HepG2 (cell line): ENCODE measurements at regions not wholly inside any gene's neighbourhood (a gene's known extent, or its start where the extent isn't known, plus 50 kb on each side); places are given as distances from the start of the nearest gene placed in this dataset.

Experiments
- ATAC-seq: fragments of 200-7000 bp; cut with Tn5 transposase; 3 replicates; pipeline ENCODE4 v1.9.1; 2020; ENCODE audit warnings: mild to moderate bottlenecking, moderate library complexity
- BruUV-seq: library from RNA; stranded (reverse); fragments of 400-500 nt; replicated peaks from 2 replicates; lab custom pipeline; 2021; lab: Mats Ljungman, UMichigan
- CTCF ChIA-PET: fragments of 300-600 bp; formaldehyde crosslinking; extraction: SDS; loops from one replicate; lab custom pipeline; 2021; ENCODE audit warnings: low total read pairs, inconsistent platforms, low intra/inter-chr PET ratio; lab: Yijun Ruan, JAX
- POLR2A ChIA-PET: fragments of 350-600 bp; sonication (Branson Sonifier 250); formaldehyde crosslinking; loops from one replicate; lab custom pipeline; 2020; ENCODE audit warnings: antibody characterized with exemption, inconsistent platforms; lab: Yijun Ruan, JAX
- DNase-seq: peaks from one replicate; pipeline ENCODE4 v3.0.0-alpha.2; 2015; ENCODE audit warnings: low spot score
- FAIRE-seq: peaks from 3 replicates; lab custom pipeline; 2011; peaks lifted over from hg19 to GRCh38; lab: Jason Lieb, UNC
- H2AFZ ChIP-seq: one replicate; pipeline ENCODE4 v1.6.1; 2011; ENCODE audit warnings: low read length, inconsistent platforms
- H3K27ac ChIP-seq: fragments of 300-600 bp; 3 replicates; pipeline ENCODE4 v1.8.0; 2011; ENCODE audit warnings: mixed run types, mild to moderate bottlenecking, mixed read lengths, low read length, inconsistent platforms; ENCODE audit not compliant: insufficient read depth; ENCODE audit errors: extremely low read length
- H3K27me3 ChIP-seq, 2 experiments: fragments of 200-600 bp in 1 of 2; 2 replicates in 1 of 2; 3 replicates in 1 of 2; pipeline versions ENCODE4 v1.6.0 to v1.8.0; 2011; ENCODE audit warnings: low read length in 2 of 2, mild to moderate bottlenecking in 2 of 2, moderate library complexity in 2 of 2, inconsistent platforms in 1 of 2; ENCODE audit not compliant: insufficient read depth in 2 of 2, control insufficient read depth in 1 of 2
- H3K36me3 ChIP-seq, 2 experiments: fragments of 200-600 bp in 1 of 2; replicated peaks in 1 of 2; 2 replicates in 1 of 2; 3 replicates in 1 of 2; pipeline versions ENCODE4 v1.5.1 to v1.8.0; 2011; ENCODE audit warnings: low read length in 2 of 2, inconsistent platforms in 1 of 2; ENCODE audit not compliant: insufficient read depth in 2 of 2, control insufficient read depth in 1 of 2
- H3K4me1 ChIP-seq: 2 replicates; pipeline ENCODE4 v1.5.1; 2012; ENCODE audit warnings: low read length, inconsistent platforms; ENCODE audit not compliant: insufficient read depth
- H3K4me2 ChIP-seq: 2 replicates; pipeline ENCODE4 v1.6.0; 2011; ENCODE audit warnings: low read depth, low read length, inconsistent platforms
- H3K4me3 ChIP-seq, 3 experiments: fragments of 200-600 bp in 1 of 3; sonication (generic), shearing (Covaris generic) in 1 of 3; replicated peaks in 1 of 3; 2 replicates each; pipeline ENCODE4 v1.5.1; 2011 to 2016; ENCODE audit warnings: low read length in 3 of 3, inconsistent platforms in 2 of 3, low read depth in 2 of 3, mild to moderate bottlenecking in 2 of 3, control low read depth in 1 of 3, mixed read lengths in 1 of 3; ENCODE audit not compliant: insufficient read depth in 1 of 3
- H3K79me2 ChIP-seq: one replicate; pipeline ENCODE4 v1.6.1; 2011; ENCODE audit warnings: low read length, inconsistent platforms; ENCODE audit not compliant: insufficient read depth
- H3K9ac ChIP-seq: 2 replicates; pipeline ENCODE4 v1.6.0; 2011; ENCODE audit warnings: mild to moderate bottlenecking, low read depth, low read length, inconsistent platforms; ENCODE audit not compliant: insufficient read depth
- H3K9me3 ChIP-seq: 2 replicates; pipeline ENCODE4 v1.5.1; 2012; ENCODE audit warnings: mild to moderate bottlenecking, low read length
- H4K20me1 ChIP-seq: 2 replicates; pipeline ENCODE4 v1.6.0; 2011; ENCODE audit warnings: inconsistent platforms, mild to moderate bottlenecking, low read length, moderate library complexity; ENCODE audit not compliant: insufficient read depth
- GATAD2A ChIP-seq: IDR thresholded peaks from 2 replicates; pipeline ENCODE4 v1.6.1; 2016
- GZF1 ChIP-seq: sonication (generic); formaldehyde crosslinking; IDR thresholded peaks from 2 replicates; pipeline ENCODE4 v1.5.1; 2020; ENCODE audit warnings: mild to moderate bottlenecking, missing genetic modification reagents
- SRY ChIP-seq: sonication (generic); formaldehyde crosslinking; IDR thresholded peaks from 2 replicates; pipeline ENCODE4 v1.8.0; 2022; ENCODE audit warnings: mild to moderate bottlenecking, missing genetic modification reagents
- TARDBP ChIP-seq: sonication (generic); formaldehyde crosslinking; IDR thresholded peaks from 2 replicates; pipeline ENCODE4 v1.8.0; 2022; ENCODE audit warnings: mild to moderate bottlenecking, missing genetic modification reagents
- UBTF ChIP-seq: sonication (generic); formaldehyde crosslinking; IDR thresholded peaks from 2 replicates; pipeline ENCODE4 v1.4.0; 2020; ENCODE audit warnings: mild to moderate bottlenecking, missing genetic modification reagents
- ZNF142 ChIP-seq: sonication (generic); formaldehyde crosslinking; IDR thresholded peaks from 2 replicates; pipeline ENCODE4 v1.4.0; 2020; ENCODE audit warnings: missing genetic modification reagents
- ZNF30 ChIP-seq: sonication (generic); formaldehyde crosslinking; IDR thresholded peaks from 2 replicates; pipeline ENCODE4 v1.5.0; 2020; ENCODE audit warnings: mild to moderate bottlenecking, missing genetic modification reagents
- ZNF607 ChIP-seq: sonication (generic); formaldehyde crosslinking; IDR thresholded peaks from 2 replicates; pipeline ENCODE4 v1.5.1; 2020; ENCODE audit warnings: missing genetic modification reagents, mild to moderate bottlenecking, borderline replicate concordance
- WGBS: methylation state at CpG from one replicate; pipeline ENCODE4 v1.1.6; 2017; ENCODE audit warnings: low lambda C conversion rate; 5-methylcytosine and 5-hydroxymethylcytosine counted together
- in situ Hi-C: cut with HindIII; loops from 2 replicates; pipeline ENCODE4 v1.10.0; 2017; ENCODE audit warnings: low pct_unique_long_range_greater_than_20kb; ENCODE audit not compliant: extremely low pct_ligation_motif_present
- intact Hi-C: fragments of 100-400 bp; cut with micrococcal nuclease; formaldehyde crosslinking; loops from one replicate; pipeline ENCODE4 v1.10.0; 2022; ENCODE audit not compliant: unreplicated experiment

GRCh38 chr18:35822413-35822812, 150.1 kb upstream of the RMP24 start:
- no peak overlapping the region for H3K27ac ChIP-seq
- DNase-seq = no peak
- no peak overlapping the region for H2AFZ ChIP-seq
- WGBS = 38% methylated on average over 6 of the region's 6 CpGs
- CTCF ChIA-PET = no interaction called here
- H3K79me2 ChIP-seq = no peaks in the 10 kb centered on the region
- H3K4me3 ChIP-seq = no peak overlapping the region
- H3K9ac ChIP-seq = no peak overlapping the region
- H3K9me3 ChIP-seq = no peaks in the 10 kb centered on the region
- ATAC-seq = no peak
- BruUV-seq = no TSS peak
- no peak for FAIRE-seq
- POLR2A ChIA-PET = no interaction called here
- no peaks in the 10 kb centered on the region for H3K36me3 ChIP-seq
- no peak overlapping the region for H3K4me2 ChIP-seq
- no peaks in the 10 kb centered on the region for H4K20me1 ChIP-seq
- TF ChIP-seq GATAD2A (CRISPR knock-in tag) (no peak), ZNF30 (CRISPR knock-in tag) (no peak), SRY (no peak), GZF1 (CRISPR knock-in tag) (no peak)
- in situ Hi-C loops (no loop called here), intact Hi-C loops (no loop called here)
- no peaks in the 10 kb centered on the region for H3K27me3 ChIP-seq
- H3K4me1 ChIP-seq = peaks cover 2% of the 10 kb centered on the region; the same call in 1 of the 2 replicates

GRCh38 chr18:35826477-35826876, 146.0 kb upstream of the RMP24 start:
- BruUV-seq = no TSS peak
- ChIA-PET CTCF (no interaction called here), POLR2A (no interaction called here)
- no peak overlapping the region for H3K4me3 ChIP-seq
- intact Hi-C loops (no loop called here), in situ Hi-C loops (no loop called here)
- DNase-seq (no peak), ATAC-seq (no peak), FAIRE-seq (no peak)
- no peaks in the 10 kb centered on the region for H3K36me3 ChIP-seq
- no peak overlapping the region for H2AFZ ChIP-seq
- H3K9ac ChIP-seq = no peak overlapping the region
- H3K27me3 ChIP-seq = no peaks in the 10 kb centered on the region
- no peaks in the 10 kb centered on the region for H4K20me1 ChIP-seq
- H3K4me2 ChIP-seq = no peak overlapping the region
- H3K79me2 ChIP-seq = no peaks in the 10 kb centered on the region
- no CpG with 5 or more reads among the region's 1 CpG for WGBS
- TF ChIP-seq ZNF607 (CRISPR knock-in tag) (no peak), TARDBP (CRISPR knock-in tag) (no peak), ZNF142 (CRISPR knock-in tag) (no peak), UBTF (CRISPR knock-in tag) (no peak)
- peaks cover 8% of the 10 kb centered on the region; the same call in 1 of the 2 replicates for H3K9me3 ChIP-seq
- H3K27ac ChIP-seq = no peak overlapping the region
- H3K4me1 ChIP-seq = peaks cover 10% of the 10 kb centered on the region; the same call in 1 of the 2 replicates
